ENCODE measurements at regions not wholly inside any gene's neighbourhood (a gene's known extent, or its start where the extent isn't known, plus 50 kb on each side); places are given as distances from the start of the nearest gene placed in this dataset.
"Not testable (repeated sequence)": the region's sequence is repeated elsewhere in the genome, so short reads cannot be mapped to it uniquely, and the experiment has no call there.

- Mint-ChIP-seq H3K4me1 (ENCODE audit: insufficient read depth, unreplicated experiment) (peaks cover 9% of the 10 kb centered on the region), H3K36me3 (ENCODE audit: insufficient read depth, unreplicated experiment) (no peaks in the 10 kb centered on the region), H3K27ac (ENCODE audit: low read depth, unreplicated experiment) (no peak overlapping the region), H3K4me3 (ENCODE audit: unreplicated experiment) (no peak overlapping the region), H3K9me3 (ENCODE audit: unreplicated experiment) (peaks cover 15% of the 10 kb centered on the region), H3K27me3 (ENCODE audit: insufficient read depth, unreplicated experiment) (no peaks in the 10 kb centered on the region)
- DNase-seq (ENCODE audit: unreplicated experiment): no peak
- CTCF ChIA-PET: no interaction called here
- TF ChIP-seq CTCF (IDR thresholded peaks at IDR 0.05; ENCODE audit: unreplicated experiment): no peak
- BruUV-seq (replicated peaks): no TSS peak
- intact Hi-C loops (cut with micrococcal nuclease): no loop called here
- POLR2A ChIA-PET: interaction anchor here (0.5 to 0.6 kb wide), 2 partner anchors 26 to 628 kb away, joined by 3 to 4 read pairs; no protein-coding TSS in a partner anchor
Measured at GRCh38 chr4:152052451-152053057, 291.7 kb upstream of the GATB start.

DNA sequence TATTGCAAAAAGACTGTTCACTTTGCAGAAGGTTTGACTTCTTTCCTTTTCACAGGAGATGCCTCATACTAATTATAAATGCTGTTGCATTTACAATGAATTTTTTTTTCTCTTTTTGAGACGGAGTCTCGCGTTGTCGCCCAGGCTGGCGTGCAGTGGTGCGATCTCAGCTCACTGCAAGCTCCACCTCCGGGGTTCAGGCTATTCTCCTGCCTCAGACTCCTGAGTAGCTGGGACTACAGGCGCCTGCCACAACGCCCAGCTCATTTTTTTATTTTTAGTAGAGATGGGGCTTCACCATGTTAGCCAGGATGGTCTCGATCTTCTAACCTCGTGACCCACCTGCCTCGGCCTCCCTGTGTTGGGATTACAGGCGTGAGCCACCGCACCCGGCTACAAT, 290.5 kb upstream of the GATB start:
- H3K27ac Mint-ChIP-seq (ENCODE audit: low read depth, unreplicated experiment); H3K36me3 Mint-ChIP-seq (ENCODE audit: insufficient read depth, unreplicated experiment); H3K4me3 Mint-ChIP-seq (ENCODE audit: unreplicated experiment); DNase-seq (ENCODE audit: unreplicated experiment); H3K4me1 Mint-ChIP-seq (ENCODE audit: insufficient read depth, unreplicated experiment); intact Hi-C loops (cut with micrococcal nuclease); H3K27me3 Mint-ChIP-seq (ENCODE audit: insufficient read depth, unreplicated experiment); BruUV-seq (replicated peaks); H3K9me3 Mint-ChIP-seq (ENCODE audit: unreplicated experiment): not testable (repeated sequence)
- POLR2A ChIA-PET: interaction anchor here (0.6 to 1.0 kb wide), 2 partner anchors 11 to 30 kb away, joined by 3 read pairs; no protein-coding TSS in a partner anchor
- CTCF ChIA-PET: interaction anchor here (0.7 kb wide), 1 partner anchor 124 kb away, joined by 5 read pairs; no protein-coding TSS in a partner anchor

- H3K27ac Mint-ChIP-seq (ENCODE audit: low read depth, unreplicated experiment): no peak overlapping the region
- H3K4me3 Mint-ChIP-seq (ENCODE audit: unreplicated experiment): no peak overlapping the region
- DNase-seq (ENCODE audit: unreplicated experiment): no peak
- ChIA-PET CTCF (interaction anchor here (0.8 kb wide), 1 partner anchor 14 kb away, joined by 3 read pairs; no protein-coding TSS in a partner anchor), POLR2A (no interaction called here)
- BruUV-seq (replicated peaks): no TSS peak
- TF ChIP-seq CTCF (IDR thresholded peaks at IDR 0.05; ENCODE audit: unreplicated experiment): no peak
- intact Hi-C loops (cut with micrococcal nuclease): no loop called here
- peaks cover 7% of the 10 kb centered on the region for H3K9me3 Mint-ChIP-seq (ENCODE audit: unreplicated experiment)
- H3K4me1 Mint-ChIP-seq (ENCODE audit: insufficient read depth, unreplicated experiment): peaks cover 9% of the 10 kb centered on the region
- no peaks in the 10 kb centered on the region for H3K27me3 Mint-ChIP-seq (ENCODE audit: insufficient read depth, unreplicated experiment)
- no peaks in the 10 kb centered on the region for H3K36me3 Mint-ChIP-seq (ENCODE audit: insufficient read depth, unreplicated experiment)
Measured at GRCh38 chr4:152050106-152050505, 289.3 kb upstream of the GATB start.

GRCh38 chr4:152047451-152047850, 286.6 kb upstream of the GATB start:
- no peak for TF ChIP-seq CTCF (IDR thresholded peaks at IDR 0.05; ENCODE audit: unreplicated experiment)
- peaks cover 5% of the 10 kb centered on the region for H3K4me1 Mint-ChIP-seq (ENCODE audit: insufficient read depth, unreplicated experiment)
- POLR2A ChIA-PET: interaction anchor here (0.5 to 0.9 kb wide), 2 partner anchors 301 to 386 kb away, joined by 3 read pairs; no protein-coding TSS in a partner anchor

More at GRCh38 chr4:152047451-152047850, 286.6 kb upstream of the GATB start:
- H3K27ac Mint-ChIP-seq (ENCODE audit: low read depth, unreplicated experiment): no peak overlapping the region
- CTCF ChIA-PET: interaction anchor here (0.8 kb wide), 1 partner anchor 10 kb away, joined by 3 read pairs; no protein-coding TSS in a partner anchor
- no peaks in the 10 kb centered on the region for H3K27me3 Mint-ChIP-seq (ENCODE audit: insufficient read depth, unreplicated experiment)
- peaks cover 7% of the 10 kb centered on the region for H3K9me3 Mint-ChIP-seq (ENCODE audit: unreplicated experiment)
- no peak for DNase-seq (ENCODE audit: unreplicated experiment)
- H3K36me3 Mint-ChIP-seq (ENCODE audit: insufficient read depth, unreplicated experiment): no peaks in the 10 kb centered on the region
- intact Hi-C loops (cut with micrococcal nuclease): loop anchor here (10.0 kb wide), 1 partner anchor 107 kb away; no protein-coding TSS in a partner anchor
- H3K4me3 Mint-ChIP-seq (ENCODE audit: unreplicated experiment): no peak overlapping the region
- no TSS peak for BruUV-seq (replicated peaks)

Measured in MCF 10A (cell line).